ENCODE measurements at regions not wholly inside any gene's neighbourhood (a gene's known extent, or its start where the extent isn't known, plus 50 kb on each side); places are given as distances from the start of the nearest gene placed in this dataset.

DNA sequence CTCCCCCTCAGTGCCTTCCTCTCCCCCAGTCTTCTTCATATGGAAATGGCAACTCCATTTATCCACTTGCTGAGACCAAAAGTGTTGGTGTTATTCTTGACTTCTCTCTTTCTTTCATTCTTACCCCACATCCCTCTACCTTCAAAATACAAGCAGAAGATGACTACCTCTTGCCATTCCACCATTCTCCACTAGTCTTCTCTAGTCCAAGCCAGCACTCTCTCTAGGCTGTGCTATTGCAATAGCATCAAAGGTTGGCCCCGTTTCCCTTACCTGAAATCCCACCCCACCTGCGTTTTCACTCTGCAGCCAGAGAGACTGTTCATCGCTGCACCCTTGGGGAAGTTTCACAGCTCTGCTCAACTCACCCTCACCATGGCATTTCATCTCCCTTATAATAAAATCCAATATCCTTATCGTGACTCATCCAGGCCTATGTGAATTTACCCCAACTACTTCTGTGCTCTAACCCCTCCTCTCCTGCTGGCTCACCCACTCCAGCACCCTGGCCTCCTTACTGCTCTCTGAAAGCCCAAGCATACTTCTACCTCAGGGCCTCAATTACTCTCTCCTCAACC is 109.1 kb downstream of the LSM5 start:
- intact Hi-C loops (cut with micrococcal nuclease): no loop called here
- TF ChIP-seq, protein P1, sequence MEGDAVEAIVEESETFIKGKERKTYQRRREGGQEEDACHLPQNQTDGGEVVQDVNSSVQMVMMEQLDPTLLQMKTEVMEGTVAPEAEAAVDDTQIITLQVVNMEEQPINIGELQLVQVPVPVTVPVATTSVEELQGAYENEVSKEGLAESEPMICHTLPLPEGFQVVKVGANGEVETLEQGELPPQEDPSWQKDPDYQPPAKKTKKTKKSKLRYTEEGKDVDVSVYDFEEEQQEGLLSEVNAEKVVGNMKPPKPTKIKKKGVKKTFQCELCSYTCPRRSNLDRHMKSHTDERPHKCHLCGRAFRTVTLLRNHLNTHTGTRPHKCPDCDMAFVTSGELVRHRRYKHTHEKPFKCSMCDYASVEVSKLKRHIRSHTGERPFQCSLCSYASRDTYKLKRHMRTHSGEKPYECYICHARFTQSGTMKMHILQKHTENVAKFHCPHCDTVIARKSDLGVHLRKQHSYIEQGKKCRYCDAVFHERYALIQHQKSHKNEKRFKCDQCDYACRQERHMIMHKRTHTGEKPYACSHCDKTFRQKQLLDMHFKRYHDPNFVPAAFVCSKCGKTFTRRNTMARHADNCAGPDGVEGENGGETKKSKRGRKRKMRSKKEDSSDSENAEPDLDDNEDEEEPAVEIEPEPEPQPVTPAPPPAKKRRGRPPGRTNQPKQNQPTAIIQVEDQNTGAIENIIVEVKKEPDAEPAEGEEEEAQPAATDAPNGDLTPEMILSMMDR (IDR thresholded peaks at IDR 0.05): no peak
- Mint-ChIP-seq H3K27me3 (peaks cover 13% of the 10 kb centered on the region), H3K4me1 (no peaks in the 10 kb centered on the region), H3K27ac (no peak overlapping the region), H3K36me3 (ENCODE audit: low read depth) (no peaks in the 10 kb centered on the region), H3K4me3 (no peak overlapping the region), H3K9me3 (no peaks in the 10 kb centered on the region)
- CTCF ChIA-PET: no interaction called here
- DNase-seq (no peak), ATAC-seq (ENCODE audit: low read depth) (no peak)
- POLR2A ChIA-PET: no interaction called here

DNA sequence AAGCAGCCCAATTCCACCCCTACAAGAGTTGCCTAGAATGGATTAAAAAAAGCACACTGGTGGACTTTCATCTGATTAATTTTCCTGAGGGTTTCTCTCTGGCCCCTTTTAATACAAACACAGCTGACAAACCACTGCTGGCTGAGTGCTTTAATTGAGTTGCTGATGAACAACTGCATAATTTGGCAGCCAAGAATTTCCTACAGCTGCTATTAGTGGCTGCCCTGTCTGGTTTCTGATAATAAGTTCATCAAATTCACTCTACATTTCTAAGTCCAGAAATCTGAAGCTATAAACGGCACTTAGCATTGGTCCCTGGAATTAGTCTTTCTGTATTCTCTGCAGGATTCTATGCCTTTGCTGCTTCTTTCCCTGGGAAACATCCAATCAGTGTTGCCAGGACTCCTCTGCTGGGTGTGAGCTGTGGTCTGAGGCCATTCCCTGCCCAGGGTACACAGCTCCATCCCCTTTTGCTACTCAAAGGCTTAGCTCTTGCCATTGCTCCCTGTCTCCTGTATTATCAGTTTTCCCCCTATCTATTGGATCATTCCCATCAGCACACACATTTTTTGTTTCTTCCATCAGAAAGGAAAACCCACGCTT is 110.6 kb downstream of the LSM5 start:
- Mint-ChIP-seq H3K36me3 (ENCODE audit: low read depth) (no peaks in the 10 kb centered on the region), H3K27me3 (peaks cover 13% of the 10 kb centered on the region), H3K4me1 (no peaks in the 10 kb centered on the region), H3K27ac (no peak overlapping the region), H3K4me3 (no peak overlapping the region), H3K9me3 (no peaks in the 10 kb centered on the region)
- TF ChIP-seq, protein P1 (IDR thresholded peaks at IDR 0.05): no peak
- ATAC-seq (ENCODE audit: low read depth) (no peak), DNase-seq (no peak)
- ChIA-PET POLR2A (no interaction called here), CTCF (no interaction called here)
- intact Hi-C loops (cut with micrococcal nuclease): no loop called here

DNA sequence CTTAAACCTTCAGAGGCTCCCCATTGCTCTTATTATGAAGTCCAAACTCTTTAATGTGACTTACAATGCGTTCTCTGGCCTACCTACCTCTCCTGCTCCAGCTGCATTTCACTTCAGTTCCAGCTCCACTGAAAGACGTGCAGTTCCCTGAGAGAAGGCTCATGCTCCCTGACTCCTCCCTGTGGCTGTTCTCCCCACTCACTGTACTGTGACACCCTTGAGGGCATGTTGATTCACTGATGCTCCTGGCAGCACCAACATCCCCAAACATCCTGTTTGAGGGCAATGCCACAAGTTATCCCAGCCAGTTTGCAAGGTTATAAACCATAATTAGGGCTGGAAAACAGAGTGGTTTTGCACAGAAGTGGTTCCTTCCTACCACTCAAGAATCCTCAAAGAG is 111.2 kb downstream of the LSM5 start:
- Mint-ChIP-seq H3K27ac (no peak overlapping the region), H3K4me3 (no peak overlapping the region), H3K4me1 (no peaks in the 10 kb centered on the region), H3K27me3 (peaks cover 9% of the 10 kb centered on the region), H3K9me3 (no peaks in the 10 kb centered on the region), H3K36me3 (ENCODE audit: low read depth) (no peaks in the 10 kb centered on the region)
- ATAC-seq (ENCODE audit: low read depth): no peak
- TF ChIP-seq, protein P1 (IDR thresholded peaks at IDR 0.05): no peak
- intact Hi-C loops (cut with micrococcal nuclease): no loop called here
- no peak for DNase-seq
- CTCF ChIA-PET: no interaction called here
- POLR2A ChIA-PET: no interaction called here

DNA sequence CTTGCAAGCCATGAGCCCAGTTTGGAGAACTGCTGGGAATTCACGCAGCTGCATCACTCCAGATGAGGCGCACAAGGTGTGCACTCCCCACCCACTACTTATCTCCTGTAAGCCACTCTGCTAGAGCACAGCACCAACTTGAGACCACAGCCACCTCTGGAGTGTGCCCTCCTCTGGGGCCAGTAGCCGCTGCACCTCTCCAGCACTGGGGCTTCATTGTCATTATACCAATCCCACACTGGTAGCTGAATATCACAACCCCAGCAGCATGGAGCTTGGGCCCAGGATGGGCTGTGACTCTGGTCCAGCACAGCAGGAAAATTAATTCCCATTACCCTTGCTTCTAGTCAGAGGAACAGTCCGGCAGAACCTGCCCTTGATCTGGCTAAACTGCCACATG is 125.6 kb downstream of the LSM5 start:
- intact Hi-C loops (cut with micrococcal nuclease): no loop called here
- no peak for DNase-seq
- H3K9me3 Mint-ChIP-seq: peaks cover 20% of the 10 kb centered on the region
- no peak overlapping the region for H3K4me3 Mint-ChIP-seq
- H3K36me3 Mint-ChIP-seq (ENCODE audit: low read depth): no peaks in the 10 kb centered on the region
- TF ChIP-seq, protein P1 (IDR thresholded peaks at IDR 0.05): no peak
- peaks cover 7% of the 10 kb centered on the region for H3K27me3 Mint-ChIP-seq
- no peaks in the 10 kb centered on the region for H3K4me1 Mint-ChIP-seq
- POLR2A ChIA-PET: no interaction called here
- ATAC-seq (ENCODE audit: low read depth): no peak
- CTCF ChIA-PET: no interaction called here
- H3K27ac Mint-ChIP-seq: no peak overlapping the region

DNA sequence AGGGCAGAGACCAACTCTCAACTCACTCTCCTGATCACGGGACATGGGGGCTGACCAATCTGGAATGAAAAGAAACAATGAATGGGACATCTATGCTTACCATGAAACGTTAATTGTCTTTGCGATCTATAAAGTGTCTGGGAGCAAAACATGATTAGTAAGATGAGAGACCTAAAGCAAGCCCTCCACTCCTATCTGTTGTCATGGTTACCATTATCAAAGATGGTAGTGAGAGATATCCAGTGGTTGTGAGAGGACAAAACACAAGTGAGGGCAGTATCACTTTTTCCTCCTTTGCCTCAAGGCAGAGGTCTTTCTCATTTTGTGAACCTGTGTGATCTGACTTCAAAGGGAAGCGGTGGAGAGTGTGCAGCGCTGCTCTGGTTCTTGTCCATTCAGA is 130.1 kb downstream of the LSM5 start:
- DNase-seq (no peak), ATAC-seq (ENCODE audit: low read depth) (no peak)
- no peak overlapping the region for H3K27ac Mint-ChIP-seq
- no peaks in the 10 kb centered on the region for H3K9me3 Mint-ChIP-seq
- H3K4me3 Mint-ChIP-seq: no peak overlapping the region
- H3K27me3 Mint-ChIP-seq: peaks cover 7% of the 10 kb centered on the region
- no peaks in the 10 kb centered on the region for H3K4me1 Mint-ChIP-seq
- ChIA-PET CTCF (no interaction called here), POLR2A (no interaction called here)
- TF ChIP-seq, protein P1 (IDR thresholded peaks at IDR 0.05): no peak
- no peaks in the 10 kb centered on the region for H3K36me3 Mint-ChIP-seq (ENCODE audit: low read depth)
- intact Hi-C loops (cut with micrococcal nuclease): no loop called here

All from activated B cell treated with CpG ODN at 0.5 μM for 24 hours (primary cell).